OCI-LY3 (cell line): ENCODE measurements at regions not wholly inside any gene's neighbourhood (a gene's known extent, or its start where the extent isn't known, plus 50 kb on each side); places are given as distances from the start of the nearest gene placed in this dataset.

Experiments used
- H2AFZ ChIP-seq: fragments of 200-600, 300-600 bp; shearing (Covaris generic); 2 replicates; pipeline ENCODE4 v1.6.0; 2014; ENCODE audit warnings: antibody characterized with exemption, low read depth, low read length
- H3K27ac ChIP-seq: fragments of 200-600, 300-600 bp; sonication (generic); 2 replicates; pipeline ENCODE4 v1.5.1; 2014; ENCODE audit warnings: mild to moderate bottlenecking, low read length, moderate library complexity, mixed read lengths
- H3K27me3 ChIP-seq: fragments of 200-600, 300-600 bp; sonication (generic); 2 replicates; pipeline ENCODE4 v1.6.1; 2014; ENCODE audit warnings: low read depth, low read length, mixed read lengths
- H3K36me3 ChIP-seq: fragments of 200-600, 300-600 bp; sonication (generic); replicated peaks from 2 replicates; pipeline ENCODE3; 2014; ENCODE audit warnings: low read depth, low read length, mixed read lengths
- H3K4me1 ChIP-seq: fragments of 300-600, 200-600 bp; sonication (generic); 2 replicates; pipeline ENCODE4 v1.6.1; 2014; ENCODE audit warnings: low read length, mixed read lengths
- H3K4me2 ChIP-seq: fragments of 200-600, 300-600 bp; sonication (generic); 2 replicates; pipeline ENCODE4 v1.6.1; 2014; ENCODE audit warnings: low read length, mixed read lengths
- H3K4me3 ChIP-seq: fragments of 300-600, 200-600 bp; sonication (generic); 2 replicates; pipeline ENCODE4 v1.5.1; 2014; ENCODE audit warnings: antibody characterized with exemption, mild to moderate bottlenecking, low read length, moderate library complexity
- H3K79me2 ChIP-seq: fragments of 300-600, 200-600 bp; shearing (Covaris generic); 2 replicates; pipeline ENCODE4 v1.6.1; 2014; ENCODE audit warnings: mild to moderate bottlenecking, low read length, mixed read lengths
- H3K9ac ChIP-seq: fragments of 300-600, 200-600 bp; shearing (Covaris generic); 2 replicates; pipeline ENCODE4 v1.6.0; 2014; ENCODE audit warnings: mild to moderate bottlenecking, low read length, moderate library complexity
- H3K9me3 ChIP-seq: fragments of 200-600, 300-600 bp; shearing (Covaris generic); 2 replicates; pipeline ENCODE4 v1.6.1; 2014; ENCODE audit warnings: low read length, mixed read lengths; ENCODE audit not compliant: insufficient read depth
- H4K20me1 ChIP-seq: fragments of 200-600, 300-600 bp; sonication (generic); 2 replicates; pipeline ENCODE4 v1.6.1; 2016; ENCODE audit warnings: low read length, mixed read lengths; ENCODE audit not compliant: insufficient read depth
- EZH2phosphoT487 ChIP-seq: fragments of 200-600 bp; shearing (Covaris generic); IDR thresholded peaks from 2 replicates; pipeline ENCODE4 v1.6.1; 2018; ENCODE audit warnings: antibody characterized with exemption, mixed run types, low read depth
- TF ChIP-seq, protein P1 (sequence below): fragments of 200-600, 300-600 bp; sonication (generic); IDR thresholded peaks from 2 replicates; pipeline ENCODE4 v1.5.1; 2014; ENCODE audit warnings: antibody characterized with exemption, low read length, low read depth

GRCh38 chr5:4758996-4759395 is 381.1 kb upstream of the ADAMTS16 start:
- Histone ChIP-seq H3K9ac (no peak overlapping the region), H3K27me3 (no peaks in the 10 kb centered on the region), H3K79me2 (no peaks in the 10 kb centered on the region), H3K4me1 (no peaks in the 10 kb centered on the region), H3K9me3 (no peaks in the 10 kb centered on the region), H3K4me3 (no peak overlapping the region), H4K20me1 (no peaks in the 10 kb centered on the region), H3K4me2 (no peak overlapping the region), H3K36me3 (no peaks in the 10 kb centered on the region), H2AFZ (no peak overlapping the region), H3K27ac (no peak overlapping the region)
- TF ChIP-seq, protein P1, sequence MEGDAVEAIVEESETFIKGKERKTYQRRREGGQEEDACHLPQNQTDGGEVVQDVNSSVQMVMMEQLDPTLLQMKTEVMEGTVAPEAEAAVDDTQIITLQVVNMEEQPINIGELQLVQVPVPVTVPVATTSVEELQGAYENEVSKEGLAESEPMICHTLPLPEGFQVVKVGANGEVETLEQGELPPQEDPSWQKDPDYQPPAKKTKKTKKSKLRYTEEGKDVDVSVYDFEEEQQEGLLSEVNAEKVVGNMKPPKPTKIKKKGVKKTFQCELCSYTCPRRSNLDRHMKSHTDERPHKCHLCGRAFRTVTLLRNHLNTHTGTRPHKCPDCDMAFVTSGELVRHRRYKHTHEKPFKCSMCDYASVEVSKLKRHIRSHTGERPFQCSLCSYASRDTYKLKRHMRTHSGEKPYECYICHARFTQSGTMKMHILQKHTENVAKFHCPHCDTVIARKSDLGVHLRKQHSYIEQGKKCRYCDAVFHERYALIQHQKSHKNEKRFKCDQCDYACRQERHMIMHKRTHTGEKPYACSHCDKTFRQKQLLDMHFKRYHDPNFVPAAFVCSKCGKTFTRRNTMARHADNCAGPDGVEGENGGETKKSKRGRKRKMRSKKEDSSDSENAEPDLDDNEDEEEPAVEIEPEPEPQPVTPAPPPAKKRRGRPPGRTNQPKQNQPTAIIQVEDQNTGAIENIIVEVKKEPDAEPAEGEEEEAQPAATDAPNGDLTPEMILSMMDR, result no peak
- no peak for TF ChIP-seq EZH2phosphoT487

- H3K4me2 ChIP-seq, result no peak overlapping the region
- no peaks in the 10 kb centered on the region for H3K4me1 ChIP-seq
- no peaks in the 10 kb centered on the region for H3K79me2 ChIP-seq
- no peak overlapping the region for H2AFZ ChIP-seq
- no peaks in the 10 kb centered on the region for H3K27me3 ChIP-seq
- no peak overlapping the region for H3K4me3 ChIP-seq
- no peak overlapping the region for H3K27ac ChIP-seq
- no peak for TF ChIP-seq EZH2phosphoT487
- TF ChIP-seq, protein P1, result no peak
- H3K36me3 ChIP-seq, result no peaks in the 10 kb centered on the region
- no peaks in the 10 kb centered on the region for H3K9me3 ChIP-seq
- H3K9ac ChIP-seq, result no peak overlapping the region
- H4K20me1 ChIP-seq, result no peaks in the 10 kb centered on the region
Observed at GRCh38 chr5:4762316-4762715, 377.8 kb upstream of the ADAMTS16 start.

DNA sequence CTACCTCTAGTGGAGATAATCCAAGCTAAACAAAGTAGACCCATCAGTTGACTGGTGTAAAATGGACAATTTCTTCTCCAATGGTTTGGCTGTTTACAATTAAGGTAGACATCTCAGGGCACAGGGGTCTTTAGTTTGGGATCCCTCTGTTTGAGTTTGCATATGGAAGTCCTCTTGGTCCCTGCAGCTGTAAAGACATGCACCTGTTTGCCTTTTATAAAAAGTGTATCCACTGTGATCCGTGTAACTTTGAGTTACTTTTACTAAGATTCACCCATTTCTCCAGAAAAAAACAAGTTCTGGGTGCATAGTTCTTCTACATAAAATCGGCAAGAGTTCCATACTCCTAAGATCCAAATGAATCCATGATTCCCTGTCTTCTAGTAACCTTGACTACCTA is 374.7 kb upstream of the ADAMTS16 start:
- H3K9ac ChIP-seq, result no peak overlapping the region
- TF ChIP-seq EZH2phosphoT487, result no peak
- TF ChIP-seq, protein P1, result no peak
- 0 out of 2 replicates have a peak, but pooled peaks cover 4% of the 10 kb centered on the region for H3K4me1 ChIP-seq
- H3K27me3 ChIP-seq, result no peaks in the 10 kb centered on the region
- no peaks in the 10 kb centered on the region for H3K36me3 ChIP-seq
- no peak overlapping the region for H2AFZ ChIP-seq
- H3K4me2 ChIP-seq, result no peak overlapping the region
- H4K20me1 ChIP-seq, result no peaks in the 10 kb centered on the region
- H3K9me3 ChIP-seq, result no peaks in the 10 kb centered on the region
- H3K4me3 ChIP-seq, result no peak overlapping the region
- H3K27ac ChIP-seq, result no peak overlapping the region
- no peaks in the 10 kb centered on the region for H3K79me2 ChIP-seq

DNA sequence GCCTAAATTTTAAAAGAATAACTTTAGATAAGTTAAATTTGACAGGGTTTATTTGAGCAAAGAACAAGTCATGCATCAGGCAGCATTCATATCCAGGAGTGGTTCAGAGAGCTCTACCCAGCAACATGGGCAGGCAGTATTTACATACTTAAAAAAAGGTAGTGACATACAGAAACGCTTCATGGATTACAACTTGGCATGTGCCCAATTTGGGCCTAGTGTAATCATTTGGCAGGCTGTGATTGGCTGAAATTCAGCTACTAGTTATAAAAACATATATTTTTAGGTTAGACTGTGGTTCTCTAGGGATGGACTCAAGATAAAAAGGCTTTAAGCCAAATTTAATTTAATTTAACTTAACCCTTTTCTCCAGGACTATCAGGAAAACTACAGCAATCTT is 374.0 kb upstream of the ADAMTS16 start:
- H3K4me1 ChIP-seq, result 0 out of 2 replicates have a peak, but pooled peaks cover 4% of the 10 kb centered on the region
- H3K9me3 ChIP-seq, result no peaks in the 10 kb centered on the region
- no peak for TF ChIP-seq EZH2phosphoT487
- TF ChIP-seq, protein P1, result no peak
- no peaks in the 10 kb centered on the region for H3K36me3 ChIP-seq
- H3K27ac ChIP-seq, result no peak overlapping the region
- H3K9ac ChIP-seq, result no peak overlapping the region
- no peak overlapping the region for H2AFZ ChIP-seq
- H4K20me1 ChIP-seq, result no peaks in the 10 kb centered on the region
- H3K79me2 ChIP-seq, result no peaks in the 10 kb centered on the region
- H3K4me2 ChIP-seq, result no peak overlapping the region
- no peaks in the 10 kb centered on the region for H3K27me3 ChIP-seq
- no peak overlapping the region for H3K4me3 ChIP-seq
